HG02759 (cell line): ENCODE measurements at regions not wholly inside any gene's neighbourhood (a gene's known extent, or its start where the extent isn't known, plus 50 kb on each side); places are given as distances from the start of the nearest gene placed in this dataset.

Experiments used
- ATAC-seq: cut with Tn5 transposase; IDR thresholded peaks from one replicate; pipeline ENCODE4 v1.9.1; 2021; ENCODE audit warnings: mild to moderate bottlenecking, moderate library complexity; ENCODE audit not compliant: unreplicated experiment

DNA sequence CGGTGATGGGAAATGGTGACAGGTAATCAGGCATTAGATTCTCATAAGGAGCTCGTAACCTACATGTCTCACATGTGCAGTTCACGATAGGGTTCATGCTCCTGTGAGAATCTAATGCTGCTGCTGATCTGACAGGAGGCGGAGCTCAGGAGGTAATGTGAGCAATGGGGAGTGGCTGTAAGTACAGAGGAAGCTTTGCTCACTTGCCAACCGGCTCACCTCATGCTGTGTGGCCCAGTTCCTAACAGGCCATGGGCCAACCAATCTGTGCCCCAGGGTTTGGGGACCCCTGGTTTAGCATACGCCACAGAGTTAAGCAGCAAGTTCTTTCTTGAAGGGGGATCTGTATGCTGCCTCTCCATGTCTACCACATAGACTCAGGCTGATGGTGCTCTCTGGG lies 133.1 kb downstream of the IQUB start:
- ATAC-seq, result no peak

DNA sequence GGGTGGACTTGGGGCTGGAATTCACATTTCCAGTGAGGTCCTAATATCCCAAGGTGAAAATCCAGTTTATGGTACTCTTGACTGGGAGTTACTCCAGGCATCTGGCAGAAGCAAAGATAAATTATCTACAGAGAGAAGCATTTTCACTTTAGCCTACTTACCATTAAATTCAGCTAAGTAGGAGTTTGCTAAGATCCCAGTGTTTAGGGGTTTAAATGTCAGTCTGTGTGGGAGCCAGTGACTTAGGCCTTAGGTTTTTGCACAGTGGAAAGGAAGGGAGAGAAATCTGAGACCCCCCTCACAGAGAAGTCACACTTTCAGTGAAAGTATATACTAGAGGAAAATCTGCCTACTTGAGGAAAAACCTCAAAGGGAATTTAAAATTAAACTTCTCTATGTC lies 134.2 kb downstream of the IQUB start:
- ATAC-seq, result no peak

DNA sequence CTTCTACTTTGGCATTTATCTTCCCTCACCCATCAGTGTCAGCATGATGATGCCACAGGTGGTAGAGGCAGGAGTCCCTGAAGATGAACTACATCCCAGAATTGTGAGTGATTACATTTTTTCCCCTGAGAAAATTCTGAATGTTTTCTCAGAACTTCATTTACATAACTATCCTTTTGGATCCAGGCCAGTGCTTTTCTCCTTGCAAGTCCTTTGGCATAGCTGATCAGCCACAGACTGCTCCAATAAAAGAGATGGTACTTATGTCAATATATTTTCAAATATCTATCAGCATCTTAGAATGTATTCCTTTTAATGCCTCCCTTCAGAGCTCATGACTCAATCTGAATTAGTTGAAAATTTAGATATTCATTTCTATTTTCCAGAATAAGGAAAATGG lies 135.5 kb downstream of the IQUB start:
- no peak for ATAC-seq

DNA sequence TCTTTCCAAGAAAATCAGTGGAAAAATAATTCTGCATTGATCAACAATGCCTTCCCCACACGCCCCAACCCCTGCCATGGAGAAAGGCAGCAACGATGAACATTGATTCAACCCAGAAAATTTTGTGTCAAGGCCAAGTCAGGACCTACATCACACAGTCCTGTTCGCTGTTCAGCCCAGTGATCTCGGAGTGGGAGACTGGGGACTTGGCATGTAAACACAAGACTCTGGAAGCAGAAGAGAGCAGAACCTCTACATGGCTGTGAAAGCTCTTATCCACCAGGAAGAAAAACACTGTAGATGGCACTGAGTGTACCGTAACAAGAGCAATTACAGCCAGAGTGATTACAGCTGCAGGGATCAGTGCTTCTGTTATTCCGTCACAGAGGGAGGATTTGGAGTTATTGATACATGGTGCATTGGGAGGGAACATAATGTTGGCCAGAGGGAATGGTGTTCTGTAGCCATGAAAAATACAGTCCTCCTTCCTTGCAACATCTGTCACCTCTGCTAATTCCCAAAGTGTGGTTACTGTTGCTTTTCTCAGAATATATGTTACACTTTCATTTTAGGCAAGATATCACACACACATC lies 136.6 kb downstream of the IQUB start:
- no peak for ATAC-seq

DNA sequence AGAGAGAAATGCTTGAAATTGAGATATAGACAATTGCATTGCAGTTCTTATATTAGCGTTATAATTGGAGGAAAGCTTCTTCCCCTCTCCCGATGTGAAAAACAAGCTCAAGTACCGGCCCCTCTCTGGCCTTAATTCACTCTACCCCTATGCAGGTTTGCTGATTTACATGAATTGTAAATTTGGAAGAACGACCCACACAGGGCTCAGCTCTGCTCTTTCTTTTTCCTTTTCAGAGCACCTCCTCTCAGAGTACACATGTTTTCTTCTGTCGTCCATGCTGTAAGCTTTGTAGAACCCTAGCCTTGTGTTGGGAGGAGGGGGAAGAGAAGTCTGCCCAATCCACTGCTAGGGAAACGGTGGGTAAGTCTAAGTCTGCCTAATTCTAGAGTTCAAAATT lies 140.8 kb downstream of the IQUB start:
- no peak for ATAC-seq

DNA sequence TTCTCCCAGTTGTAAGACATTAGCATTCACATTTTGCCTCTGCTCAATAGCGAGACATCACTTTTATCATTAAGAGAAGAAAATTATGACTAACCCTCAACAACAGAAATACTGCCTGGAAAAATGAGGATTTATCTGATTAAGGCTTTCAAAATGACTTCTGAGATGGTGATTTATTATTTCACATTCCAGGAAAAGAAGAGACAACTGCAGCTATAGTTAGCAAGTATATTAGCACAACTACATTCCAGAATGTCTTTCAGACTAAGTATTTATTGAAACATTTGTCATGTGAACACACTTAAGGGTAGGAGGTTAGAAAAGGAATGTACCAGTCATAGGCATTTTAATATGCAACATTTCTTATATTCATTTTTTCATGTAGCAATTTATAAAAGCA lies 162.0 kb downstream of the IQUB start:
- ATAC-seq, result no peak

DNA sequence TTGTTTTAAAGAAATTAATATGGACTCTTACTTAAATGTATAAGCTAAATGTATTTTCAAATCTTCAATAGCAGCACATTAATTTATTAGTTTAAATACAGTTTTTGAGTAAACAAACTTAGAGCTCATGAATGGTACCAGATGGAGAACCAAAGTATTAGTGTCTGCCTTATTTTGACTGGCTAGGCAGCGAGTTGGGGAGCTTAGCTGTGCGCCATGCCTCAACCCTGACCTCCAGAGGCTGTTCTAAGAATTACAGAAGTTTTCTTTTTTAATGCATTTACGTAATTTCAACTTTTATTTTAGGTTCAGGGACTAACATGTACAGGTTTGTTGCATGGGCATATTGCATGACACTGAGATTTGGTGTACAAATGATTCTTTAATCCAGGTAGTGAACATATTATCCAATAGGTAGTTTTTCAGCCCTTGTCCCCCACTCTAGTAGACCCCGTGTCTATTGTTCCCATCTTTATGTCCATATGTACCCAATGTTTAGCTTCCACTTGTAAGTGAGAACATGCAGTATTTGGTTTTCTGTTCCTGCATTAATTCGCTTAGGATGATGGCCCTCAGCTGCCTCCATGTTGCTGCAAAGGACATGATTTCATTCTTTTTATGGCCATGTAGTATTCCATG lies 166.8 kb downstream of the IQUB start:
- peak; percentile 93 for ATAC-seq

DNA sequence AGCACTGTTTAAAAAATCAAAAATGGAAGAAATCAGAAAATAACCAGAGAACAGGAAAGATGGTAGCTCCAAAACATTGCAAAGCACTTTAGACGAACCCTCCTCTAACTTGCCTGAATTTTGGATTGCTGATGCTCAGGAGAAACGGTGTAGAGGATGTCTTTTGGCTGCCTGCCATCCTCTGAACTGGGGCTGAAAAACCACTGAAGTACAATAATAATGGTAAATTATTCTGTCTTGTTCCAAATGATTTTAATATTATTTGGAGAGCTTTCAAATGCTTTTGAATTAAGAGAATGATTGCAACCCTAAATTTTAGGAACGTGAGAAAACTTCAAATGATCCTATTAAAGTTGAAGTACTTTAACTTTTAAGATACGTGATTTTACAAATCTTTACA lies 167.3 kb upstream of the SLC13A1 start:
- ATAC-seq, result no peak

DNA sequence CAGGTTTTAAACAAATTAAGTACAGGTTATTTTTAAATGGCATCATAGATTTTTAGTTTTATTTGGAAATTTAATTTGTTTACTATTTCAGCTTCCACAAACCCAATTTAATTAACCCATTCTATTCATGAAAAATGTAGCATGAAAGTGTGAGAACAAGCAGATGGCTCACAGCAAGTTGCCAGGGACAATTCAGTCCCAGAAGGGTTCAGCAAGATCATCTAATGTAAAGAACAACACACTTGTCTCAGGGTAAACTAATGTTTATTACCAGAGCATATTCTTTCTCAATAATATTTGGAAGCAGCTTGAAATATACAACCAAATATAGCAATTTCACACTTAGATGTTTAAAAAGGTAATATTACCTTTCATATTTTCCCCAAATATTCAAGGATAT lies 166.9 kb upstream of the SLC13A1 start:
- ATAC-seq, result no peak

DNA sequence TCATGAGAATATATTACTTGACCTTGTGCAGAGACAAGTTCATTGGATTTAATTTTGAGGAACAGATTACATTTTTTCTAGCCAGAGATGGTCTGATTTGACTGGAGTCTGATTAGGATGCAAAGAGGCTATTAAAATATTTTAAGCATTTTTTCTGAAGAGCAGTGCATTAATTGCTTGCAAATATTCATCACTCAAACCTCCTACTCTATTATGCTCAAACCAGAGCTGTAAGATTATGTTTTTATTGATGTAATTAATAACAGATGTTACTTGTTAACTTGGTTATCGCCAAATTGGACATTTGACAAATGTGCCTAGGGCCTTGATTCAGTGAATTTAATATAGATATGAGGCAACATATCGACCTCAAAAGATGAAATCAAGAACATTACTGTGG lies 160.9 kb upstream of the SLC13A1 start:
- no peak for ATAC-seq

DNA sequence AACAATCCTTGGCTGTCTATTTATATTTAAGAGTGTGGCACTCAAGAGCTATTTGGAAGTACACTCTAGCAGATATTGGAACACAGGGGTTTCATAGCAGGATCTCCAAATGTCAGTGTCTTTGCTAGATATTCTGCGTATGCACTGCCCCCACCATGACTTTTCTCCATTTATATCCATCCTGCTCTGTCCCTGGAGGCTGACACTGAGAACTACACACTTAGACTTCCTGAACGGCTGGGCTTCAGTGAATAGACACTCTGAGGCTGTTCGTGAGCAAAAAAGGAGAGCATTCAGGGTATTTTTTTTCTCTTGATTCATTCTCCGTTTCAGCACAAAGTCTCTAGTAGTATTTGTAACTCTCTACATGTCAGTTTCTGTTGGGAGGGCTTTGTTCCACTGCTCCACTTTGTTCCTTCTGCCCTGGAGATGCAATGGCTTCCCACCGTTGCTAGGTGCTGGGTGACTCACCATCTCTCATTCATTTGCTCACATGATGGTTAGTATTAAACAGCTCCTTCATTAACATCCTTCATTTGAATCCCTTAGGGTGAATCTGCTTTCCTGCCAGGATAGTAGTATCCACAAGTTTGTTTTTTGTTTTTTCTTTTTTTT lies 155.9 kb upstream of the SLC13A1 start:
- ATAC-seq, result no peak

DNA sequence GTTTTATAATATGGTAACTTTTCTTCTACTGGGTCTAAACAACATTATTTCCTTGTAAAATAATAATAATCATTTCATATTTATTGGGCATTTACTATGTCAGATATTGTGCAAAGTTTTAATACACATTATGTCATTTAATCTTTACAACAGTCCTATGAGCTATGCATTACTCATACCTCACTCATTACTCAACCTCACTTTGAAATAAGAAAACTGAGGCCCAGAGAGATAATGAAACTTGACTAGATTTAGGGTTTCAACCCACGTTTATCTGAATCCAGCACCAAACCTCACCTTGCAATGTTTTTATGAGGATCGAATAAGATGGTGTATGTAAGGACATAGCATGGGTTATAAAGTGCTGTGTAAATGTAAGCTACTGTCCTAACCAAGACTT lies 153.2 kb upstream of the SLC13A1 start:
- ATAC-seq, result no peak

DNA sequence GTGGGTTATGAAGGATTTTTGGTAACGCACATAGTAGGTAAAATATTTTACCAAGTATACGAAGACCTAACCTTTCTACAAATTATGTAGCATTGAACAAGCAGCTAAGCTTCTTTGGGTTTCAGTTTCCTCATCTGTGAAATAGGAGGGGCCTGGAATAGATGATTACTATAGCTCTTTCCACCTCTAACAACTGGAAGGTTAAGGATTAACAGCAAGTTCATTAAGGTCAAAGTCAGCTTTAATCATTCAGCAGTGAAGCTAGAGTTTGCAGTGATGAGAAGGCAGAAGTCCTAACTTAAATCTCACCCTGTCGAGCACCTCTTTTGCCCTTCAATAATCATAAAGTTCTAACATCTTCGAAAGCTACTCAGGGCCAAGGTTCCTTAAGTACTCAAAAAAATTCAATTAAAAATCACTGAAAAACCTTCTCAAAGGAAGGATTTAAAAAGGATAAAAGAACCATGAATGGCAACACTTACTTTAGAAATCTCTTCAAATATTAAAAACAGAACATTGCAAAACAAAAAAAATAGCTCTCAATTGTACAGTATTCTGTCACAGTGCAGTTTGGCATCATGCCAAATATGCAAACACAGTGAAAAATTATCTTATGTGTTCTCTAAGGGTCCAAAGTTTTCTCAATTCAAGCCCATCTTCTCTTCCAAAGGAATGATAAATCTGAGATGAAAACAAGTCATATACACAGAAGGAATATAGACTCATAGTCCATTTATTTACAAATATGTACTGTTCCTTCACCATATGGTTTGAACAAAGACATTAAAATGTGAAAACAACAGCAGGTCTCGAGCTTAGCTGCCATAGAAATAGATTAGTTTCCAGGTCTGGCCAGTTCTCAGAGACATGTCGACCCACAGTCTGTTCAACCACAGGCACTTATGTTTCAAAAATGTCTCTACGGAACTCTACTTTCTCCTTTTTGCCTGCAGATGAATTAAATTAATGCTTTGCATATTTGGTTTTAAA lies 152.0 kb upstream of the SLC13A1 start:
- ATAC-seq, result no peak

DNA sequence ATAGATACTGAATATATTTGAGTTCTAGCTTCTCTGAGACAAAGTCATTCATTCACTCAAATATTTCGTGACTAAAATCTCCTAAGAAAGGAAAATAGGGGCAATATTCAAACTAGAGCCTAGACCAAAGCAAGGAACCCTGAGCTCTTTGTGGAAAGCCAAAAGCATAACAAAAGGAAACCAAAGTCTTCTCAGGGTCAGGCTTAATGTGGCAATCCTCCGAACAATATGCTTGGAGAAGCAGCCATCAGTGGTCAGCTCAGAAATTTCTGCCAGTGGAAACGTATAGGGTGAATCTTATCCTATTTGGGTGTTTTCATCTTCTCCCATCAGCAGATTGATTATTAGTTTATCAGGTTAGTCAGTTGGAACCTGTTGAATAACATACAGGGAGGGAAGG lies 151.3 kb upstream of the SLC13A1 start:
- ATAC-seq, result no peak

DNA sequence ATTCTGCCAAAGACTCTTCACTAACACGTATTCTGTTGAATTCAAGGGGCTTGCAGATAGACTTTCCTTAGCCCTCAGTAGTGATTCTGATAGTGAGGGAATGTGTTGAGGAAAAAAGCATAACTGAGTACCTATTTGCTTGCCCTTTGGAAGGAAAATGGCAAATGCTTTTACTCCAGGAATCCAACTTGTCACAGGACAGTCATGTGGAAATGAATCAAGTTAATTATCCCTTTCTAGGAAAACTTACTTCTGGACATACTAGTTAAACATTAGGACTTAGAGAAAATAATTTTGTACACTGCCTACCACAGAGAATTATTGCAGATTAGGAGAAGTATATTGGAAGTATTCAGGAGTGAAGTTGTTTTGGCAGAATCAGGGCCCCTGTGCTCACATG lies 148.9 kb upstream of the SLC13A1 start:
- ATAC-seq, result no peak

DNA sequence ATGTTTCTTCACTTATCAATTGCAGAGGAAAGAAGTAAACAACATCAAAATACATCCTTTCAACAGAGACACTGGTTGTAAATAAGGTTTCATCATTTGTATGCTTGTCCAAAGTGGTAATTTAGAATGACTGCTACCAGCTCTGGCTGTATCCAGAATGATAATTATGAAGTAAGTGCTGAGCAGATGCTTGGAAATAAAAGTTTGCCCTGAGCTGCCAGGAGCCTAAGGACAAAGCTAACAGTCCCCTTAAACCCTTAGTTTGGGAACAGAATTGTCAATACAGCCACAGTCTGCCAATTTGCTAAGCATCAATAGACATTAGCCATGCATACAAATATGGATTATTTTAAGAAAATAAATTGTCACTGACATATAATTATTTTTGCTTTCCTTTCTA lies 147.0 kb upstream of the SLC13A1 start:
- ATAC-seq, result no peak

DNA sequence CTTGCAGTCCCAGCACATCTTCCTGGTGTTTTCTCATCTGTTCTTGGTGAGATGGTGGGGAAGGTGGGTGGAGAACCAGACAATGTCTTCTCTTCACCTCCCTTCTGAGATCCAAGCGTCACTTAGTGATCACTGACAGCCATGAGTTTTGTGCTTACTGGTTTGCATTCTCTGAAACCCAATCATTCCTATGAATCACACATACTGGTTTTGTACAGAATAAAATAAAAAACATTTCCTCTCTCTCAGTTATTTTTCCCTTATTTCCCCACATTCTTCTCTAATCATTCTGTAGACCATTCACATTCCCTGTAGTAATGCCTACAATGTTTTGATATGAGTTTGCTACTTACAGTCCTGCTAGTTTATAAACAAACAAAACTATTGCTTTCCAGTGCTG lies 143.8 kb upstream of the SLC13A1 start:
- ATAC-seq, result no peak

DNA sequence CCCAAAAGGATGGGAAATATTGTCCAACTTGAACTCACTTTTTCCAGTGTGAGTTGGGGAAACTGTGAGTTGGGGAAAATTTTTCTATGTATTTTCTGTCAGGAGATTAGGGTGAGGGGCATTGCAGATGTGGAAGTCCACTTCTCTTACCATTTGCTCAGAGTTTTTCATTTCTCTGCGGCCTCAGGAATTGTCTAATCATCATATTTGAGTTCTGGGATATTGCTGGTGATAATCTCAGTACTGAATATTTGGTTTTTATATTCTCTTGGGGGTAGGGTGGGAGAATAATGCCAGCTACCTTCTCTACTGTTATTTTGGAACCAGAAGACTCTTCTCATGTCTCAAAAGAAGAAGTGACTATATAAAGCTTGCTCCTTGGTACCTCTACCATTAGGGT lies 141.3 kb upstream of the SLC13A1 start:
- ATAC-seq, result no peak

DNA sequence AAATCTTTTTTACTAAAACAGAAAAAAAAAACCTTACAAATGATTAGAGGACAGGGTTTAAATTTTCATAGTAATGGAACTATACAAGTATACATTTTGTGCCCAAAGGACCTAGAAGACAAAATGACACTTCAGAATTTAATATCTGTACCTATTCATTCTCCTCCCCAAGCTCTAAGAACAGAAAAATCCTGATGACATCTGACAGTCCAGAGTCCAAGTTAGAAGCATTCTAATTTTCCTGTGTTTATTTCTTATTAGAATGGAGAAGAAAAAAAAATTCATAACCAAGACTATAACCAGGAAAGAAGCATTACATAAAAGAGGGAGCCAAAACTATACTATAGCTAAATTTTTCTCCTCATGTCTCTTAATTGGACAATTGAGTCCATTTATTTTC lies 138.9 kb upstream of the SLC13A1 start:
- no peak for ATAC-seq

DNA sequence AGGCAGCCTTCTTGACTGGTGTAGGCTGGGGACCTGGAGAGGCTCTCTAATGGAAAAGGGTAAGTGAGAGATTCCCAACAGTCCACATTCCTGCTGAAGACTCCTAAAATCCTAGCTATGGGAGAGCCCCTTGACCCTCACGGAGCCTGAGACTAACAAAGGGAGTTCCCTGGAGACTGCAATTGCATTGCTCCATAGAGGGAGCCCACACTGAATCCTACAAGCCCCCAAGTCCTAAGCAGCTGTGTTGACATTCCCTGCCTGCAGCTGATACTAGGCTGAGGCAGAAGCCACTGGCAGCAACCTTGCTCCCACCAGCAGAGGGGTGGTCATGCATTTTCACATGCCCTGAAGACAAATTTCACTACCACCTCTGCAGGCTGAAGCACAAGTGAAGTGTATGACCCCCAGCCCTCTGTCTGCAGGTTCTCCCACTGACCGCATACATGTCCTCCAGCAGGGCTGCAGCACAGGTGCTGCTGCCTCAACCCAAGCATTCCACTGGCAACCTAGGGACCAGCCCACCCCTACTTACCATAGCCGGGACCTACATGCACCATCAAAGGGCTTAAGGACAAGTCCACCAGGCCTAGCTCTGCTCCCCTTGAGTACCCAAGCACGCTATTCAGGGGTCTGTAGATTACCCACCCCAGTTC lies 130.3 kb upstream of the SLC13A1 start:
- ATAC-seq, result no peak

DNA sequence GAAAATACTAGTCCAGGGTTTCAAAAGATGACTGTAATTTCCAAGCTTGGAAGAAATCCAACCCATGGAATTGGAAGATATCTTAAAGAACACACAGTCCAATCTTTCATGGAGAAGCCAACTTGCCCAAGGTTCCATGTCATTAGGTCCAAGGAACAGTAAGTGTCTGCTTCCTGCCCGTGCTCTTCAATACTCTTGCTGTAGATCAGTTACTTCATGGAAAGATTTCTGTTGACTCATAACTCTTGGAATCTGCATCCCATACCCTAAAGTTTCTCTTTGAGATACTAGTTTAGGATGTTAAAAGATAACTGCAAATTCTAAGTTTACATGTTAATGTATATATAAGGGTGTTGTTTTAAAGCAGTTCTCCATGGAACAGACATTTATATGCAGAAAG lies 127.9 kb upstream of the SLC13A1 start:
- ATAC-seq, result no peak
